SU-DHL-6 (cell line): ENCODE measurements at regions not wholly inside any gene's neighbourhood (a gene's known extent, or its start where the extent isn't known, plus 50 kb on each side); places are given as distances from the start of the nearest gene placed in this dataset.

ENCODE experiments used
- CTCF ChIP-seq: fragments of 200-600 bp; sonication (generic); IDR thresholded peaks from one replicate; pipeline ENCODE4 v1.5.1; 2017; ENCODE audit warnings: antibody characterized with exemption, mild to moderate bottlenecking, low read length, moderate library complexity; ENCODE audit not compliant: insufficient read depth, poor library complexity, severe bottlenecking
- EZH2phosphoT487 ChIP-seq: fragments of 200-600 bp; sonication (generic), shearing (Covaris generic); conservative IDR thresholded peaks from 2 replicates; pipeline ENCODE4 v1.6.1; 2018; ENCODE audit warnings: mild to moderate bottlenecking, antibody characterized with exemption, low read length, moderate library complexity, mixed read lengths

GRCh38 chrX:2638279-2638678, 52.8 kb upstream of the CD99 start:
- TF ChIP-seq CTCF (no peak), EZH2phosphoT487 (no peak)
